OCI-LY3 (cell line): ENCODE measurements at regions not wholly inside any gene's neighbourhood (a gene's known extent, or its start where the extent isn't known, plus 50 kb on each side); places are given as distances from the start of the nearest gene placed in this dataset.

ENCODE experiments used
- EZH2phosphoT487 ChIP-seq: fragments of 200-600 bp; shearing (Covaris generic); IDR thresholded peaks from 2 replicates; pipeline ENCODE4 v1.6.1; 2018; ENCODE audit warnings: antibody characterized with exemption, mixed run types, low read depth
- TF ChIP-seq, protein P1 (sequence below): fragments of 200-600, 300-600 bp; sonication (generic); IDR thresholded peaks from 2 replicates; pipeline ENCODE4 v1.5.1; 2014; ENCODE audit warnings: antibody characterized with exemption, low read length, low read depth

DNA sequence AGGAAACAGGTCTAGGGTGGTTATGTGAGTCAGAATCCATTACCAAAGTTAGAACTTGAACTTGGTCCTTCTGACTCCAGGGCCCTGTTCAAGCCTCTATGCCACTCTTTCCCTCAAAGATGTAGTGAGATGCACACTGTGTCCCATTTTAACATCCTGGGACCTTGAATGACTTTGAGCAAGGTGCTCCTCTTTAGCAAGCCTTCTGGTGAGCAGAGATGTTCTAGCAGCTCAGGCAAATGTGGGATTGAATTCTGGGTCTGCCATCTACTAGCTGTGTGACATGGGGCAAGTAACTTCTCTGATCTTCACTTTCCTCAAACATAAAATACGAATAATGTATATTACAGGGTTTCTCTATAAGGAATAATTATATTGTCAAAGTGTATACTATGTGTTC is 294.0 kb upstream of the CXCR4 start:
- TF ChIP-seq, protein P1, sequence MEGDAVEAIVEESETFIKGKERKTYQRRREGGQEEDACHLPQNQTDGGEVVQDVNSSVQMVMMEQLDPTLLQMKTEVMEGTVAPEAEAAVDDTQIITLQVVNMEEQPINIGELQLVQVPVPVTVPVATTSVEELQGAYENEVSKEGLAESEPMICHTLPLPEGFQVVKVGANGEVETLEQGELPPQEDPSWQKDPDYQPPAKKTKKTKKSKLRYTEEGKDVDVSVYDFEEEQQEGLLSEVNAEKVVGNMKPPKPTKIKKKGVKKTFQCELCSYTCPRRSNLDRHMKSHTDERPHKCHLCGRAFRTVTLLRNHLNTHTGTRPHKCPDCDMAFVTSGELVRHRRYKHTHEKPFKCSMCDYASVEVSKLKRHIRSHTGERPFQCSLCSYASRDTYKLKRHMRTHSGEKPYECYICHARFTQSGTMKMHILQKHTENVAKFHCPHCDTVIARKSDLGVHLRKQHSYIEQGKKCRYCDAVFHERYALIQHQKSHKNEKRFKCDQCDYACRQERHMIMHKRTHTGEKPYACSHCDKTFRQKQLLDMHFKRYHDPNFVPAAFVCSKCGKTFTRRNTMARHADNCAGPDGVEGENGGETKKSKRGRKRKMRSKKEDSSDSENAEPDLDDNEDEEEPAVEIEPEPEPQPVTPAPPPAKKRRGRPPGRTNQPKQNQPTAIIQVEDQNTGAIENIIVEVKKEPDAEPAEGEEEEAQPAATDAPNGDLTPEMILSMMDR: no peak
- TF ChIP-seq EZH2phosphoT487: no peak
